Stimulated activated CD4-positive, alpha-beta T cell treated with anti-CD3 and anti-CD28 coated beads, Interleukin-1b, Interleukin-23, amount 100 ng/mL, for 48 hours (primary cell): ENCODE measurements at regions not wholly inside any gene's neighbourhood (a gene's known extent, or its start where the extent isn't known, plus 50 kb on each side); places are given as distances from the start of the nearest gene placed in this dataset.
"Not testable (repeated sequence)": the region's sequence is repeated elsewhere in the genome, so short reads cannot be mapped to it uniquely, and the experiment has no call there.

Experiments
- DNase-seq: peaks from one replicate; pipeline ENCODE4 v3.0.0-alpha.2; 2020

- DNase-seq, result no peak
These were observed 113.7 kb downstream of the TRIM27 start for GRCh38 chr6:28809947-28810658.

GRCh38 chr6:28810659-28811053, 113.1 kb downstream of the TRIM27 start:
- DNase-seq, result no peak

DNA sequence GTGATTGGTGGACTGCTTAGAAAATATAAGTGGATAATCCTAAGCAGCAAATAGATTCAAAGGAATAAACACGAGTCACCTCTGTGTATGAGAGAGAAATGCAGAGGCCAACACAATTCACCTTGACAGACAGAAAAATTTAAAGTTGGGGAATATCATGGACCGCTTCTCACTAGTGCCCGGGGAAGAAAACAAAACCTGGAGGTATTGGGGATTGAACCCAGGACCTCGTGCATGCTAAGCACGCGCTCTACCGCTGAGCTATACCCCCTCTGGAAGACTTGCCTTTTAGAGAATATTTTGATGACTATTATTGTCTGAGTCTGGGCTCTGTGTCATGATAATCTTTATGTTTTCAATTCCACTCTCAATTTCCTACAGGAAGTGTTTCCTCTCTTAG, 111.9 kb downstream of the TRIM27 start:
- no peak for DNase-seq

DNA sequence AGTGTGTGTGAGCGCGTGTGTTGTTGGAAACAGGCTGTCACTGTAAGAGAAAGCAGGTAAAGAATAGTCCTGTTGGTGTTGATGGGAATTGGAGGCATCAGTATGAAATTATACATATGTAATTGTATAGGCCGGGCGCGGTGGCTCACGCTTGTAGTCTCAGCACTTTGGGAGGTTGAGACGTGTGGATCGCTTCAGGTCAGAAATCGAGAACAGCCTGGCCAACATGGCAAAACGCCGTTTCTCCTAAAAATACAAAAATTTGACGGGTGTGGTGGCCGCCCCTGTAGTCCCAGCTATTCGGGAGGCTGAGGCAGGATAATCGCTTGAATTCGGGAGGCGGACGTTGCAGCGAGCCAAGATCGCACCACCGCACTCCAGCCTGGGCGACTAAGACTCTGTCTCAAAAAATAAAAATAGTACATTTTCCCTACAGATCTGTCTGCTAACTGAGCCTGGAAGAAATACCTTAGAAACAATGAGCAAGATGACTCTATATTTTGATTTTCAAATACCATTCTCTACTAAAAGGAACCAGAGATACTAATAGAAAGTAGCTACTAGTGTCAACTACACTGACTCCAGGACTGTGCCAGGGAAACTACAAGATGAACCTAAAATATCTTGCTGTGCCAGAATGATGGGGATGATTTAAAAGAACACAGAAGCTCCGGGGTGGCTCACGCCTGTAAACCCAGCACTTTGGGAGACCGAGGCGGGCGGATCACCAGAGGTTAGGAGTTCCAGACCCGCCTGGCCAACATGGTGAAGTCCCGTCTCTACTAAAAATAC, 110.8 kb downstream of the TRIM27 start:
- no peak for DNase-seq

DNA sequence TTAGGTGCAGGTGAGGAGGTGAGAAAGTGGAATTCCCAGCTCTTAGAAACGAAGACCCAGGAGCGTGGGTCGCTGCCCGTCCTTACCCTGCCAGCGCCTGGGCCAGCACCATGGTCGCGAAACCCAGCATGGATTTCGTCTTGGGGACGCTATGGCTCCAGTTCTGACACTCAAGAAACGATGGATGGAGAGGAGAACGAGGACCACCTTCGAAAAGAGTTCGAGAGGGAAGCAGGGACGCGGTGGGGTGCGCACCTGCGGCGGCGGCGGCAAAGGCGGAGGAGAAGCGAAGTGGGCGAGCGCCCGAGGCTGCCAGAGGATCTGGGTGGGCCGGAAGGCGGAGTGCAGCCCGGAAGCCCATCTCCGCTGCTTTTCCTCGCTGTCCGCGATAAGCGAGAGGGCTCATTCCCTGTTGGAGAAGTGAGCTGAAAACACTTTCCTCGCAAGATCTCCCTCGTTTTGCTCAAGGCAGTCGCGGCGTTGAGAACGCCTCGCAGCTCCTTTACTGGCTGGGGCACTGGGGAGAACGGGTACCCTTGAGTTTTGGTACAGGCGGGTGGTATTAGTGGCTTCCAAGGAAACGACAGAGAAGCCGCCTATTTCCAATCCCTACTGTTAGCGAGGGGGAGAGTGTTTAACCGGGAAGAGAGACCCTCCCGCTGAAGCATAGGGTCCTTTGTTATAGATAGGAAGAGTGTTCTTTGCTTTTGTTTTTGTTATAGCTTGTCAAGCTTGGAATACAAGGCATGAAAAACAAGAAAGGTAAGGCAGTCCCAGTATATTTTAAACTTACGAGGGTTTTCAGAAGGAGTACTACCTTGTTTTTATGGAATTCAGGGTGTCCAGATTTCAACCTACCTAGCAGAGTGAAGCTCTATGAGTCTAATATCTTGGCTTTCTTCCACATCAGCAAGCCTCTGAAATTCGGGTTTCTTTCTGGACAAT, 109.5 kb downstream of the TRIM27 start:
- DNase-seq, result no peak

- DNase-seq, result no peak
These were observed 107.4 kb downstream of the TRIM27 start for GRCh38 chr6:28816339-28816908.

DNA sequence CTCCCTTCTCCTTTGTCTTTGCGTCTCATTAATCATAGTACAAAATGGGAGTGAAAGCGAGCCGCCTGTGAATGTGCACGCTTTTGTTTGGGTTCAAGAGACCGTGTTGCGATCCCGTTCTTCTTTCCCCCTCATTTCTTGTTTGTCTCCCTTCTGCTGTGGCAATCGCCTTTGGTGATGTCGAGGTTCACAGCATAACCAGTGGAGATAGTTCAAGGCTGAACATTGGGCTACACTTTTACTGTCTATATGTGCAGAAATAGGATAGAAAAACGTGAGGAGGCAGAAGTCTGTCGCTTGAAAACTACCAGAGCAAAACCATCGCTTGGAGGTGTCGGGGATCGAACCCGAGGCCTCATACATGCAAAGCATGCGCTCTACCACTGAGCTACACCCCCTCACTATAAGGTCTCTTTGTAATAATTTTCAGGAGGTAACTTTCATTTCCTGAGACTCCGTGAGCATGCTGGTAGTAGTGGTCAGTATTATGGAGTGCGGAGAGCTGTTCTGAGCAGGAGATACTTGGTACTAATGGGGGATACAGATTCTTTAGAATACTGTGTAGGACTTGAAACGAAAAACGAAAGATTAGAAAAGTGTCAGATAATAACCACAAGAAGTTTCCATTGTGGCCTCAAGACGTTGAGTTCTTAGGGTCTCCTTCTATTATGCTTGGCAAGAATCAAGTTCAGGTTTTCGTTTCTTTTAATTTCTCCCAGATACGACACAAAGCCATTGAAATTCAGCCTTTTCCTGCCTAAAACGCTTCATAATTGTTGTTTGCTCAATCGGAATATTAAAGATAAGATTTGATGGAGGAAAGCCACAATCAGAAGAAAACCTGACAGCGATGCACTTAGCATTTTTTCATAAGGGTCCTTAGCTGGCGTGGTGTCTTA, 106.6 kb downstream of the TRIM27 start:
- DNase-seq, result peak; percentile 60

GRCh38 chr6:28817808-28818145, 106.0 kb downstream of the TRIM27 start:
- DNase-seq, result no peak

GRCh38 chr6:28824793-28825731, 98.7 kb downstream of the TRIM27 start:
- DNase-seq, result no peak

DNA sequence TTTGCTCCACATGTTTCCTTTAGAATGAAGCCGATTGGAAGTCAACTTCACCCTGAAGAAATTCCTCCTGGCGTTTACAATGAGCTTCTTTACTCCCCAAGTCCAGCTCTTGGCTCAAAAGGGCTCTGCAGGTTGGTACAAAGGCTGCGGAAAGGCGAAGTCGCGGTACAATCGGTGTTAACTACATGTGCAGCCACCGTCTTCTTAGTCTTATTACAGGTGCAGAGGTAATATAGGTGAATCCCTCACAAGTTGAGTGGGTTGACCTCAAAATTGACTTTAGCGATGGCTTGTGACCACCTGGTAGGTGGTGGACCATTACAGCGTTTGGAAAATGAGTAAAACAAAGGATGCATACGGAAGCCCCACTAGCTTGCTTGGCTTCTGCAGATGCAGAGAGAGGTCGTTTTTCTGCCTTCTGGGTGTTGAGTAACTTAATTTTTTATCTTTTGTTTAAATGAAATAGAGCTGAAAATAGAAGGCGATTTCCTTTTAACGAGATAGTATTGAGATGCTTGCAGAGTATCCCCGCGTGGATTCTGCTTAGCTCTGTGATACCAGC, 98.0 kb downstream of the TRIM27 start:
- DNase-seq, result no peak

- DNase-seq, result not testable (repeated sequence)
These were observed 92.1 kb downstream of the TRIM27 start for GRCh38 chr6:28831683-28832082.

DNA sequence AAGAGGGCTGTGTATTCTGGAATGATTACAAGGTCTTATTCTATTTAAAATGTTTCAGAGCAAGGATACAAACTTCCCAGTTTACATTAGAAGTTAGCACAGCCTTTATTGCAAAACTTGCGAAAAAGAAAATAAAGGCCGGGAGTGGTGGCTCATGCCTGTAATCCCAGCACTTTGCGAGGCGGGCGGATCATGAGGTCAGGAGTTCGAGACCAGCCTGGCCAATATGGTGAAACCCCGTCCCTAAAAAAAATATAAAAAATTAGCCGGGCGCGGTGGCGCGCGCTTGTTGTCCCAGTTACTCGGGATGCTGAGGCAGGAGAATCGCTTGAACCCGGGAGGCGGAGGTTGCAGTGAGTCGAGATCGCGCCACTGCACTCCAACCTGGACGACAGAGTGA, 87.1 kb downstream of the TRIM27 start:
- DNase-seq, result not testable (repeated sequence)

DNA sequence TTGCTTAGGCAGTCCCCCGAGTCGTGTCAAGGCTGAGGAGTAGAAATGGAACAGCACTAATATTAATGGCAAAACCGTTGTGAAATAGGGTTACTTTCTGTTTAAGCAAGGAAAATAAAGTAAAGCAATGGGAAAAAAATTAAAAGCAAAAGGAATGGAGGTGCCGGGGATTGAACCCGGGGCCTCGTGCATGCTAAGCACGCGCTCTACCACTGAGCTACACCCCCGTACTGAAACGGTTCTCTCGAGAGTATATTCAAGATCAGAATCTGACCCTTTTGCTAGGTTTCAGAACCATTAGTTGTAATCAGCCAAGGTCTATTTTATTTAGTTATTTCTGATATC, 85.5 kb downstream of the TRIM27 start:
- DNase-seq, result peak; percentile 53

GRCh38 chr6:28838634-28839442, 84.9 kb downstream of the TRIM27 start:
- peak; percentile 89 for DNase-seq

- no peak for DNase-seq
These were observed 84.2 kb downstream of the TRIM27 start for GRCh38 chr6:28839443-28840120.

- DNase-seq, result no peak
These were observed 82.5 kb downstream of the TRIM27 start for GRCh38 chr6:28841290-28841689.

DNA sequence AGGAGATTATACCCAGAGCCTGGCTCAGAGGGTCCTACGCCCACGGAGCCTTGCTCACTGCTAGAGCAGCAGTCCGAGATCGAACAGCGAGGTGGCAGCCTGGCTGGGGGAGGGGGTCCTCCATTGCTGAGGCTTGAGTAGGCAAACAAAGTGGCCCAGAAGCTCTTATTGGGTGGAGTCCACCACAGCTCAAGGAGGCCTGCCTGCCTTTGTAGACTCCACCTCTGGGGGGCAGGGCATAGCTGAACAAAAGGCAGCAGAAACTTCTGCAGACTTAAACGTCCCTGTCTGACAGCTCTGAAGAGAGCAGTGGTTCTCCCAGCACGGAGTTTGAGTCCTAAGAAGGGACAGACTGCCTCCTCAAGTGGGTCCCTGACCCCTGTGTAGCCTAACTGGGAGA, 75.0 kb downstream of the TRIM27 start:
- peak; percentile 48 for DNase-seq
